Smooth muscle cell (in vitro differentiated cells): ENCODE measurements at regions not wholly inside any gene's neighbourhood (a gene's known extent, or its start where the extent isn't known, plus 50 kb on each side); places are given as distances from the start of the nearest gene placed in this dataset.

Experiments used
- DNase-seq: peaks from one replicate; lab custom pipeline; 2025; ENCODE audit not compliant: unreplicated experiment; lab: John Stamatoyannopoulos, UW
- H2AFZ ChIP-seq: fragments of 200-600 bp; sonication (generic); 2 replicates; pipeline ENCODE4 v1.6.0; 2016; ENCODE audit warnings: antibody characterized with exemption, low read depth, mild to moderate bottlenecking
- H3F3A ChIP-seq: fragments of 200-600 bp; sonication (generic); 2 replicates; pipeline ENCODE4 v1.6.0; 2017; ENCODE audit warnings: antibody characterized with exemption, low read depth
- H3K27ac ChIP-seq: fragments of 200-600 bp; sonication (generic); 2 replicates; pipeline ENCODE4 v1.5.1; 2016; ENCODE audit warnings: low read depth, mild to moderate bottlenecking
- H3K27me3 ChIP-seq: fragments of 200-600 bp; sonication (generic); 2 replicates; pipeline ENCODE4 v1.6.1; 2016; ENCODE audit warnings: low read depth, mild to moderate bottlenecking
- H3K36me3 ChIP-seq: fragments of 200-600 bp; sonication (generic); 2 replicates; pipeline ENCODE4 v1.5.1; 2016; ENCODE audit warnings: low read depth
- H3K4me1 ChIP-seq: fragments of 200-600 bp; sonication (generic); 2 replicates; pipeline ENCODE4 v1.5.1; 2016; ENCODE audit warnings: low read depth
- H3K4me2 ChIP-seq: fragments of 200-600 bp; sonication (generic); 2 replicates; pipeline ENCODE4 v1.6.0; 2016; ENCODE audit warnings: mild to moderate bottlenecking
- H3K4me3 ChIP-seq: fragments of 200-600 bp; sonication (generic); 2 replicates; pipeline ENCODE4 v1.5.1; 2016; ENCODE audit warnings: mild to moderate bottlenecking
- H3K79me2 ChIP-seq: fragments of 200-600 bp; sonication (generic); 2 replicates; pipeline ENCODE4 v1.6.0; 2016; ENCODE audit warnings: low read depth, mild to moderate bottlenecking
- H3K9ac ChIP-seq: fragments of 200-600 bp; sonication (generic); 2 replicates; pipeline ENCODE4 v1.6.0; 2016; ENCODE audit warnings: low read depth
- H3K9me3 ChIP-seq: fragments of 200-600 bp; sonication (generic); replicated peaks from 2 replicates; pipeline ENCODE4 v1.5.1; 2016; ENCODE audit warnings: low read depth
- H4K20me1 ChIP-seq: fragments of 200-600 bp; sonication (generic); 2 replicates; pipeline ENCODE4 v1.6.0; 2016; ENCODE audit warnings: low read depth
- WGBS: methylation state at CpG from one replicate; pipeline ENCODE4 v1.1.7; 2016; ENCODE audit warnings: low lambda C conversion rate; 5-methylcytosine and 5-hydroxymethylcytosine counted together
- TF ChIP-seq, protein P1 (sequence below): fragments of 200-600 bp; sonication (generic); IDR thresholded peaks from 2 replicates; pipeline ENCODE4 v1.5.1; 2017; ENCODE audit warnings: borderline replicate concordance, mild to moderate bottlenecking, antibody characterized with exemption; ENCODE audit not compliant: insufficient read depth, poor library complexity, severe bottlenecking

GRCh38 chr5:103929338-103930013 is 366.9 kb upstream of the NUDT12 start:
- TF ChIP-seq, protein P1, sequence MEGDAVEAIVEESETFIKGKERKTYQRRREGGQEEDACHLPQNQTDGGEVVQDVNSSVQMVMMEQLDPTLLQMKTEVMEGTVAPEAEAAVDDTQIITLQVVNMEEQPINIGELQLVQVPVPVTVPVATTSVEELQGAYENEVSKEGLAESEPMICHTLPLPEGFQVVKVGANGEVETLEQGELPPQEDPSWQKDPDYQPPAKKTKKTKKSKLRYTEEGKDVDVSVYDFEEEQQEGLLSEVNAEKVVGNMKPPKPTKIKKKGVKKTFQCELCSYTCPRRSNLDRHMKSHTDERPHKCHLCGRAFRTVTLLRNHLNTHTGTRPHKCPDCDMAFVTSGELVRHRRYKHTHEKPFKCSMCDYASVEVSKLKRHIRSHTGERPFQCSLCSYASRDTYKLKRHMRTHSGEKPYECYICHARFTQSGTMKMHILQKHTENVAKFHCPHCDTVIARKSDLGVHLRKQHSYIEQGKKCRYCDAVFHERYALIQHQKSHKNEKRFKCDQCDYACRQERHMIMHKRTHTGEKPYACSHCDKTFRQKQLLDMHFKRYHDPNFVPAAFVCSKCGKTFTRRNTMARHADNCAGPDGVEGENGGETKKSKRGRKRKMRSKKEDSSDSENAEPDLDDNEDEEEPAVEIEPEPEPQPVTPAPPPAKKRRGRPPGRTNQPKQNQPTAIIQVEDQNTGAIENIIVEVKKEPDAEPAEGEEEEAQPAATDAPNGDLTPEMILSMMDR: no peak
- Histone ChIP-seq H3K36me3 (no peaks in the 10 kb centered on the region), H3K4me1 (no peaks in the 10 kb centered on the region), H3K4me2 (peak overlapping the region; percentile 34), H2AFZ (no peak overlapping the region), H3K27me3 (no peaks in the 10 kb centered on the region), H3F3A (no peaks in the 10 kb centered on the region), H3K4me3 (no peak overlapping the region), H3K9ac (no peak overlapping the region), H3K27ac (peak overlapping the region; percentile 66), H3K9me3 (no peaks in the 10 kb centered on the region), H4K20me1 (no peaks in the 10 kb centered on the region), H3K79me2 (no peaks in the 10 kb centered on the region)
- no peak for DNase-seq
- WGBS: 40% methylated on average over 2 of the region's 2 CpGs

DNA sequence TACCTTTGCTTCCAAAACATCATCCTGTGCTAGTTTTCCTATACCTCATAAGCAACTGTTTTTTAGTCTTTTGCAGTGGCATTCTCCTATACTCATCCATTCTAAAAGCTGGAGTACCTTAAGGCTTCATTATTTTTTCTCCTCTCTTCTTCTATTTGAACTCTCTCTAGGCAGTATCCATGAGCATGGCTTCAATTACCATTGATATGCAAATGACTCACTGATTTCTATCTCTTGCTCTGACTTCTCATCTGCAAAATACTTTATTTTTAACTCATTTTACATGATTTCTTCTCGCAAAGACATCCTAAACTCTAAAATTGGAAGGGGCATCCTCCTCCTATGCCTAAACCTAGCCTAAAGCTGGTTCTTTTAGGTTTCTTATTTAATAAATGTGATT is 365.1 kb upstream of the NUDT12 start:
- H3K27ac ChIP-seq: no peak overlapping the region
- no peak for DNase-seq
- H3K36me3 ChIP-seq: no peaks in the 10 kb centered on the region
- H3K4me3 ChIP-seq: no peak overlapping the region
- no peak overlapping the region for H2AFZ ChIP-seq
- WGBS: 91% methylated on average over 1 of the region's 1 CpG
- no peak overlapping the region for H3K4me2 ChIP-seq
- no peak overlapping the region for H3K9ac ChIP-seq
- H3K4me1 ChIP-seq: peaks cover 6% of the 10 kb centered on the region
- no peaks in the 10 kb centered on the region for H3F3A ChIP-seq
- TF ChIP-seq, protein P1: no peak
- no peaks in the 10 kb centered on the region for H3K27me3 ChIP-seq
- no peaks in the 10 kb centered on the region for H3K9me3 ChIP-seq
- no peaks in the 10 kb centered on the region for H4K20me1 ChIP-seq
- H3K79me2 ChIP-seq: no peaks in the 10 kb centered on the region

DNA sequence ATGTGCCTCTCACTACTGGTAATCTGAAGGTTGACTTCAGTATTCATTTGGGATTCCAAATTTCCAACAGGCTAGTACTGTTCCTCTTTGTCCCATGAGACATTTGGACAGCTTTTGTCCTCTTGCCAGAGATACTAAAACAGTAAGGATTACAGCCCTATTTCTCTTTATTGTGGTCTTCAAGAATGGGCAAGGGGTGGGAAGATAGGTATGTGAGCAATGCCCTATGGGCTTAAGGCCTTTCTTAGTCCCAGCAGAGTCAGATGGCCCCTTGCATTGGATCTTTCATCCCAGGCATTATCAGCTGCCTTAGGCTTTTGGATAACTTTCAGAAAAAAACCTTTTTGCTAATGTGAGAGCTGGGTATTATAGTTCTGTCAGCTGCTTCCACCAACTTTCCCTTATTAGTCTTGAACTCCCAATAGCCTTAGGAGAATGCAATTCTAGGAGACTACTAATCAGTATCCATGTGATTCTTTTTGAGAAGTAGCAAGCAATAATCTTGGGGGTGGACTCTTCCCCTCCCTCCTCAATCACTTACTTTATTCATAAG is 361.1 kb upstream of the NUDT12 start:
- Histone ChIP-seq H3K9me3 (no peaks in the 10 kb centered on the region), H3K79me2 (no peaks in the 10 kb centered on the region), H3K27ac (no peak overlapping the region), H3K36me3 (no peaks in the 10 kb centered on the region), H3K4me3 (no peak overlapping the region), H3F3A (no peaks in the 10 kb centered on the region), H3K4me2 (peak overlapping the region; percentile 37), H3K9ac (no peak overlapping the region), H3K27me3 (no peaks in the 10 kb centered on the region), H4K20me1 (no peaks in the 10 kb centered on the region), H2AFZ (no peak overlapping the region), H3K4me1 (peaks cover 17% of the 10 kb centered on the region)
- TF ChIP-seq, protein P1: no peak
- DNase-seq: no peak

GRCh38 chr5:103919506-103919905 is 356.9 kb upstream of the NUDT12 start:
- Histone ChIP-seq H3K27ac (peak overlapping the region; percentile 55), H3K27me3 (no peaks in the 10 kb centered on the region), H3K9ac (no peak overlapping the region), H3K9me3 (no peaks in the 10 kb centered on the region), H3K36me3 (no peaks in the 10 kb centered on the region), H3K4me1 (peaks cover 31% of the 10 kb centered on the region), H3K4me2 (peak overlapping the region; percentile 7), H3K79me2 (no peaks in the 10 kb centered on the region), H3F3A (no peaks in the 10 kb centered on the region), H3K4me3 (no peak overlapping the region), H4K20me1 (no peaks in the 10 kb centered on the region), H2AFZ (peak overlapping the region; percentile 56)
- DNase-seq: no peak
- TF ChIP-seq, protein P1: no peak
